Body of pancreas (tissue), 4 donors: ENCODE measurements at regions not wholly inside any gene's neighbourhood (a gene's known extent, or its start where the extent isn't known, plus 50 kb on each side); places are given as distances from the start of the nearest gene placed in this dataset.

ENCODE experiments used
- ATAC-seq: fragments of 150-250 bp; one replicate; pipeline ENCODE4 v1.9.1; 2016
- DNase-seq, 4 donors: peaks; one replicate each; pipeline ENCODE4 v3.0.0-alpha.2; 2019
- H3K27ac ChIP-seq, 4 donors: fragments of 200-600 bp; sonication (generic); 1 replicate in 3 of 4; 2 replicates in 1 of 4; pipeline versions ENCODE4 v1.5.1 to v1.6.1; 2016 to 2019; ENCODE audit warnings: mild to moderate bottlenecking in 1 of 4, mixed read lengths in 1 of 4, moderate library complexity in 1 of 4
- H3K27me3 ChIP-seq, 2 donors: fragments of 200-600 bp; sonication (generic); one replicate each; pipeline ENCODE4 v1.6.0; 2016; ENCODE audit warnings: mild to moderate bottlenecking in 1 of 2
- H3K36me3 ChIP-seq, 2 donors: fragments of 200-600 bp; sonication (generic); replicated peaks in 1 of 2; 2 replicates each; pipeline ENCODE4 v1.5.1; 2016; ENCODE audit warnings: low read depth in 2 of 2; ENCODE audit not compliant: insufficient read depth in 1 of 2
- H3K4me1 ChIP-seq: fragments of 200-600 bp; sonication (generic); one replicate; pipeline ENCODE4 v1.6.0; 2016
- H3K4me3 ChIP-seq, 2 donors: fragments of 200-600 bp; sonication (generic); 1 replicate in 1 of 2; 2 replicates in 1 of 2; pipeline ENCODE4 v1.5.1; 2016 to 2019
- H3K9me3 ChIP-seq, 3 donors: fragments of 200-600 bp; sonication (generic); 1 replicate in 2 of 3; 2 replicates in 1 of 3; pipeline ENCODE4 v1.5.1; 2016
- CTCF ChIP-seq, 7 experiments: fragments of 450-650 bp in 4 of 7; fragments of 200-600 bp in 3 of 7; sonication (generic) in 3 of 7; IDR thresholded peaks; one replicate each; pipeline ENCODE4 v1.5.1; 2016 to 2019; ENCODE audit warnings: antibody characterized with exemption in 7 of 7
- POLR2A ChIP-seq, 3 donors: fragments of 450-650 bp; IDR thresholded peaks; one replicate each; pipeline ENCODE4 v1.6.1; 2016; ENCODE audit warnings: antibody characterized with exemption in 3 of 3, mild to moderate bottlenecking in 2 of 3
- WGBS, 2 donors: methylation state at CpG; one replicate each; pipeline ENCODE4 v1.1.5; 2017; 5-methylcytosine and 5-hydroxymethylcytosine counted together
- intact Hi-C: fragments of 100-400 bp; cut with DNase I; formaldehyde crosslinking; loops from one replicate; pipeline ENCODE4 v1.15.1; 2023

GRCh38 chr11:112478806-112479205, 218.1 kb upstream of the PLET1 start:
- DNase-seq = no peak
- TF ChIP-seq POLR2A (IDR thresholded peaks at IDR 0.05) (no peak), CTCF (IDR thresholded peaks at IDR 0.05) (no peak)
- H3K36me3 ChIP-seq = no peaks in the 10 kb centered on the region
- intact Hi-C loops = no loop called here
- H3K27ac ChIP-seq = no peak overlapping the region
- H3K4me1 ChIP-seq = no peaks in the 10 kb centered on the region
- no peak for ATAC-seq
- no peak overlapping the region for H3K4me3 ChIP-seq
- no peaks in the 10 kb centered on the region for H3K27me3 ChIP-seq
- H3K9me3 ChIP-seq = no peaks in the 10 kb centered on the region
- WGBS, 2 donors = 71 to 84% methylated on average over 4 of the region's 4 CpGs

- WGBS, 2 donors = 58 to 64% methylated on average over 1 of the region's 1 CpG
- Histone ChIP-seq H3K27me3 (no peaks in the 10 kb centered on the region), H3K4me1 (no peaks in the 10 kb centered on the region), H3K9me3 (no peaks in the 10 kb centered on the region), H3K27ac (no peak overlapping the region), H3K36me3 (no peaks in the 10 kb centered on the region), H3K4me3 (no peak overlapping the region)
- TF ChIP-seq CTCF (IDR thresholded peaks at IDR 0.05) = no peak
- no peak for TF ChIP-seq POLR2A (IDR thresholded peaks at IDR 0.05)
- ATAC-seq (no peak), DNase-seq (no peak)
- intact Hi-C loops = no loop called here
Measured at GRCh38 chr11:112481431-112481830, 220.8 kb upstream of the PLET1 start.

- no peaks in the 10 kb centered on the region for H3K9me3 ChIP-seq
- no peak overlapping the region for H3K27ac ChIP-seq
- no peaks in the 10 kb centered on the region for H3K4me1 ChIP-seq
- TF ChIP-seq POLR2A (IDR thresholded peaks at IDR 0.05) (no peak), CTCF (IDR thresholded peaks at IDR 0.05) (no peak)
- DNase-seq (no peak), ATAC-seq (no peak)
- no peak overlapping the region for H3K4me3 ChIP-seq
- H3K36me3 ChIP-seq = no peaks in the 10 kb centered on the region
- intact Hi-C loops = no loop called here
- H3K27me3 ChIP-seq = no peaks in the 10 kb centered on the region
- 38 to 72% methylated on average over 2 to 3 of the region's 3 CpGs for WGBS, 2 donors
Measured at GRCh38 chr11:112481893-112482292, 221.2 kb upstream of the PLET1 start.

GRCh38 chr11:112485280-112485679, 224.6 kb upstream of the PLET1 start:
- DNase-seq (no peak), ATAC-seq (no peak)
- no peak overlapping the region for H3K4me3 ChIP-seq
- intact Hi-C loops = no loop called here
- H3K27ac ChIP-seq = no peak overlapping the region
- no peaks in the 10 kb centered on the region for H3K9me3 ChIP-seq
- 58 to 64% methylated on average over 2 of the region's 2 CpGs for WGBS, 2 donors
- H3K36me3 ChIP-seq = no peaks in the 10 kb centered on the region
- H3K4me1 ChIP-seq = no peaks in the 10 kb centered on the region
- H3K27me3 ChIP-seq = no peaks in the 10 kb centered on the region
- TF ChIP-seq CTCF (IDR thresholded peaks at IDR 0.05) (no peak), POLR2A (IDR thresholded peaks at IDR 0.05) (no peak)

- TF ChIP-seq POLR2A (IDR thresholded peaks at IDR 0.05) = no peak
- TF ChIP-seq CTCF (IDR thresholded peaks at IDR 0.05) = no peak
- 63 to 89% methylated on average over 1 of the region's 1 CpG for WGBS, 2 donors
- DNase-seq (no peak), ATAC-seq (no peak)
- intact Hi-C loops = no loop called here
- H3K27ac ChIP-seq = no peak overlapping the region
- no peaks in the 10 kb centered on the region for H3K4me1 ChIP-seq
- H3K4me3 ChIP-seq = no peak overlapping the region
- H3K27me3 ChIP-seq = no peaks in the 10 kb centered on the region
- no peaks in the 10 kb centered on the region for H3K36me3 ChIP-seq
- no peaks in the 10 kb centered on the region for H3K9me3 ChIP-seq
Measured at GRCh38 chr11:112497826-112498225, 237.2 kb upstream of the PLET1 start.
